ENCODE measurements at regions not wholly inside any gene's neighbourhood (a gene's known extent, or its start where the extent isn't known, plus 50 kb on each side); places are given as distances from the start of the nearest gene placed in this dataset.

DNA sequence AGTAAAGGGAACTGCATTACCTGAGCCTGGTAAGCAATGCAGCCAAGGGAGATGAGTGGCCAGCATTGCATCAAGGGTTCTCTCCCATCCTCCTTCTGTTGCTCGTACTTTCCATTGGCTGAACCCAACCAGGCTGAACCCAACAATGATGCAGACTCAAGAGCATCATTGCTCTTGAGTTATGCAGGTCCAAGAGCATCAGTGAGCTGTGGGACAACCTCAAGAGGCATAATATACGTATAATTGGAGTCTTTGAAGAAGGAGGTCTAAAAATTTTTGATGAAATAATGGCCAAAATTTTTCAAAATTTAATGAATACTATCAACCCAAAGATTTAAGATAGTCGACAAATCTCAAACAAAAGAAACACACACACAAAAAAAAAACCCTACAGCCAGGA is 213.0 kb downstream of the RNF152 start:
- no peaks in the 10 kb centered on the region for H3K4me1 ChIP-seq (ENCODE audit: insufficient read depth)
- H3K36me3 ChIP-seq, result no peaks in the 10 kb centered on the region
- H3K4me3 ChIP-seq, result no peak overlapping the region
- H3K27ac ChIP-seq, result no peak overlapping the region
- 92 to 99% (median 95%) methylated on average over 3 of the region's 3 CpGs for WGBS, 3 donors
- no peaks in the 10 kb centered on the region for H3K9me3 ChIP-seq
- TF ChIP-seq POLR2A (IDR thresholded peaks at IDR 0.05) (no peak), EP300 (IDR thresholded peaks at IDR 0.05) (no peak)
- TF ChIP-seq, protein P1, sequence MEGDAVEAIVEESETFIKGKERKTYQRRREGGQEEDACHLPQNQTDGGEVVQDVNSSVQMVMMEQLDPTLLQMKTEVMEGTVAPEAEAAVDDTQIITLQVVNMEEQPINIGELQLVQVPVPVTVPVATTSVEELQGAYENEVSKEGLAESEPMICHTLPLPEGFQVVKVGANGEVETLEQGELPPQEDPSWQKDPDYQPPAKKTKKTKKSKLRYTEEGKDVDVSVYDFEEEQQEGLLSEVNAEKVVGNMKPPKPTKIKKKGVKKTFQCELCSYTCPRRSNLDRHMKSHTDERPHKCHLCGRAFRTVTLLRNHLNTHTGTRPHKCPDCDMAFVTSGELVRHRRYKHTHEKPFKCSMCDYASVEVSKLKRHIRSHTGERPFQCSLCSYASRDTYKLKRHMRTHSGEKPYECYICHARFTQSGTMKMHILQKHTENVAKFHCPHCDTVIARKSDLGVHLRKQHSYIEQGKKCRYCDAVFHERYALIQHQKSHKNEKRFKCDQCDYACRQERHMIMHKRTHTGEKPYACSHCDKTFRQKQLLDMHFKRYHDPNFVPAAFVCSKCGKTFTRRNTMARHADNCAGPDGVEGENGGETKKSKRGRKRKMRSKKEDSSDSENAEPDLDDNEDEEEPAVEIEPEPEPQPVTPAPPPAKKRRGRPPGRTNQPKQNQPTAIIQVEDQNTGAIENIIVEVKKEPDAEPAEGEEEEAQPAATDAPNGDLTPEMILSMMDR (IDR thresholded peaks at IDR 0.05), result no peak
- no peaks in the 10 kb centered on the region for H3K27me3 ChIP-seq
- intact Hi-C loops (cut with DNase I), result no loop called here
- no peak for DNase-seq

- H3K4me3 ChIP-seq, result no peak overlapping the region
- no peak overlapping the region for H3K27ac ChIP-seq
- WGBS, 3 donors, result 17 to 36% (median 27%) methylated on average over 4 of the region's 4 CpGs
- H3K27me3 ChIP-seq, result no peaks in the 10 kb centered on the region
- H3K36me3 ChIP-seq, result no peaks in the 10 kb centered on the region
- TF ChIP-seq EP300 (IDR thresholded peaks at IDR 0.05), result no peak
- TF ChIP-seq, protein P1 (IDR thresholded peaks at IDR 0.05), result no peak
- DNase-seq, result no peak
- no peaks in the 10 kb centered on the region for H3K9me3 ChIP-seq
- no peaks in the 10 kb centered on the region for H3K4me1 ChIP-seq (ENCODE audit: insufficient read depth)
- intact Hi-C loops (cut with DNase I), result no loop called here
These were observed 215.3 kb downstream of the RNF152 start for GRCh38 chr18:61677435-61677970.

DNA sequence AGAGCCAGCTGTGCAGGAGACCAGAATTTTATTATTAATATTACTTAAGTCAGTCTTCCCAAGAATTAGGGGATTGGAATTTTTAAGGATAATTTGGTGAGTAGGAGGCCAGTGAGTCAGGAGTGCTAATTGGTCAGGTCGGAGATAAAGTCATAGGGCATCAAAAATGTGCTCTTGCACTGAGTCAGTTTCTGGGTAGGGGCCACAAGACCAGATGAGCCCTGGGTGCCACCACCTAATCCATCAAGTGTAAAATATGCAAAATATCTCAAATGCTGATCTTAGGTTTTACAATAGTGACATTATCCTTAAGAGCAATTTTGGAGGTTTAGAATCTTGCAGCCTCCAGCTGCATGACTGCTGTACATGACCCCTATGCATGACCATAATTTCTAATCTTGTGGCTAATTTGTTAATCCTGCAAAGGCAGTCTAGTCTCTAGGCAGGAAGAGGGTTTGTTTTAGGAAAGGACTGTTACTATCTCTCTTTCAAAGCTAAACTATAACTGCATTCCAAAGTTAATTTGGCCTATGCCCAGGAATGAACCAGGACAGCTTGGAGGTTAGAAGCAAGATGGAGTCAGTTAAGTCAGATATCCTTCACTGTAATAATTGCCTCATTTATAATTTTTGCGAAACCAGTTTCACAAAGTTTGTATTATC is 215.9 kb downstream of the RNF152 start:
- H3K27ac ChIP-seq, result no peak overlapping the region
- 66 to 70% (median 68%) methylated on average over 2 of the region's 2 CpGs for WGBS, 3 donors
- H3K36me3 ChIP-seq, result no peaks in the 10 kb centered on the region
- no peak for DNase-seq
- H3K27me3 ChIP-seq, result no peaks in the 10 kb centered on the region
- no peak for TF ChIP-seq EP300 (IDR thresholded peaks at IDR 0.05)
- TF ChIP-seq POLR2A (IDR thresholded peaks at IDR 0.05), result no peak
- TF ChIP-seq, protein P1 (IDR thresholded peaks at IDR 0.05), result no peak
- H3K4me1 ChIP-seq (ENCODE audit: insufficient read depth), result no peaks in the 10 kb centered on the region
- intact Hi-C loops (cut with DNase I), result no loop called here
- no peaks in the 10 kb centered on the region for H3K9me3 ChIP-seq
- no peak overlapping the region for H3K4me3 ChIP-seq

DNA sequence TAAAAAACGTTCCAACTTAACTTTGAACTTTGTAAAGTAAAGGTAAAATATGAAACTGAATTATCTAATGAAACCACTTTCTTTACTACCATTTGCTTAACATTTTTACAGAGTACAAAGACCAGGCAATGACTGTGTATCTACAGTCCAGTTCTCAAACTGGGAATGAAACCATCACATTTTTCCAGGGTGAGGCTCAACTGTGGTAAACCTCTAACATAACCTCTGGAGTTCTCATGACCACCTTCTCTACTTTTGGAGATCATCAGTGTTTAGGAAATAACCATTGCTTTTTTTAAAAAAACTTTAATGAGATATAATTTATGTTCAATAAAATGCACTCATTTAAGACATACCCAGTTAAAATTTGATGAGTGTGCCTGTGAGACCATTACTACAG is 223.5 kb downstream of the RNF152 start:
- H3K36me3 ChIP-seq, result no peaks in the 10 kb centered on the region
- H3K9me3 ChIP-seq, result no peaks in the 10 kb centered on the region
- 59 to 74% (median 74%) methylated on average over 1 of the region's 1 CpG for WGBS, 3 donors
- H3K4me1 ChIP-seq (ENCODE audit: insufficient read depth), result no peaks in the 10 kb centered on the region
- no peaks in the 10 kb centered on the region for H3K27me3 ChIP-seq
- intact Hi-C loops (cut with DNase I), result no loop called here
- no peak for DNase-seq
- TF ChIP-seq EP300 (IDR thresholded peaks at IDR 0.05), result no peak
- TF ChIP-seq, protein P1 (IDR thresholded peaks at IDR 0.05), result no peak
- TF ChIP-seq POLR2A (IDR thresholded peaks at IDR 0.05), result no peak
- no peak overlapping the region for H3K4me3 ChIP-seq
- H3K27ac ChIP-seq, result no peak overlapping the region

Data from ovary (tissue), 7 donors.